ENCODE measurements at regions not wholly inside any gene's neighbourhood (a gene's known extent, or its start where the extent isn't known, plus 50 kb on each side); places are given as distances from the start of the nearest gene placed in this dataset.

- no peaks in the 10 kb centered on the region for H3K9me3 ChIP-seq (ENCODE audit: low read length)
- no peak overlapping the region for H2AFZ ChIP-seq (ENCODE audit: low read depth, low read length)
- peaks cover 4% of the 10 kb centered on the region for H3K27me3 ChIP-seq (ENCODE audit: insufficient read depth, low read length)
- H3K4me3 ChIP-seq (ENCODE audit: low read length), result no peak overlapping the region
- H3K36me3 ChIP-seq (ENCODE audit: insufficient read depth, low read length), result no peaks in the 10 kb centered on the region
- H3K4me1 ChIP-seq (ENCODE audit: insufficient read depth, low read length), result no peaks in the 10 kb centered on the region
These were observed 216.1 kb downstream of the SHQ1 start for GRCh38 chr3:72632129-72632528.

GRCh38 chr3:72630969-72631344 is 217.3 kb downstream of the SHQ1 start:
- Histone ChIP-seq H3K4me3 (ENCODE audit: low read length) (no peak overlapping the region), H3K9me3 (ENCODE audit: low read length) (no peaks in the 10 kb centered on the region), H3K27me3 (ENCODE audit: insufficient read depth, low read length) (no peaks in the 10 kb centered on the region)

GRCh38 chr3:72630327-72630968 is 217.8 kb downstream of the SHQ1 start:
- Histone ChIP-seq H3K27me3 (ENCODE audit: insufficient read depth, low read length) (peaks cover under 1% of the 10 kb centered on the region), H3K4me1 (ENCODE audit: insufficient read depth, low read length) (no peaks in the 10 kb centered on the region), H2AFZ (ENCODE audit: low read depth, low read length) (no peak overlapping the region), H3K4me3 (ENCODE audit: low read length) (no peak overlapping the region), H3K36me3 (ENCODE audit: insufficient read depth, low read length) (no peaks in the 10 kb centered on the region), H3K9me3 (ENCODE audit: low read length) (no peaks in the 10 kb centered on the region)

More at GRCh38 chr3:72630969-72631344, 217.3 kb downstream of the SHQ1 start:
- H2AFZ ChIP-seq (ENCODE audit: low read depth, low read length), result no peak overlapping the region
- H3K36me3 ChIP-seq (ENCODE audit: insufficient read depth, low read length), result no peaks in the 10 kb centered on the region
- no peaks in the 10 kb centered on the region for H3K4me1 ChIP-seq (ENCODE audit: insufficient read depth, low read length)

GRCh38 chr3:72629191-72629631 is 219.0 kb downstream of the SHQ1 start:
- Histone ChIP-seq H3K4me1 (ENCODE audit: insufficient read depth, low read length) (no peaks in the 10 kb centered on the region), H3K27me3 (ENCODE audit: insufficient read depth, low read length) (peaks cover 4% of the 10 kb centered on the region), H3K4me3 (ENCODE audit: low read length) (no peak overlapping the region), H3K9me3 (ENCODE audit: low read length) (no peaks in the 10 kb centered on the region), H3K36me3 (ENCODE audit: insufficient read depth, low read length) (no peaks in the 10 kb centered on the region), H2AFZ (ENCODE audit: low read depth, low read length) (no peak overlapping the region)

DNA sequence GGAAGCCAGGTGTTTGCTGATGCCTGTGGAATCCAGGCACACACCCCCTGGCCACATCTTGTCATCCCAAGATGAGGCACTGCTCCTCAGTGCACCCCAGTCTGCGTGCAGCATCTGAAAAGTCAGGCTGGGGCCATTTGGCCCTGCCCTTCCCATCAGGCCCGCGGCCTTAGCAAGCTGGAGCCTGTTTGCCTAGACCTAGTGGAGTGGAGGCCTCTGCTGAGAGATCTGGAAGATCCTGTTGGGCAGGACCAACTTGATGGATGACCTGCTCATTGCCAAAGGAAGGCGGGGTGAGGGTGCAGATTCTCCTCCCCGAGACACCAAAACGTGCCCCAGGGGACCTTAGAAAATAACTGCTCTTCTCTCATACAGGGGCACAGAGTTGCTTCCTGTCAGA is 220.2 kb downstream of the SHQ1 start:
- Histone ChIP-seq H3K4me1 (ENCODE audit: insufficient read depth, low read length) (no peaks in the 10 kb centered on the region), H3K27me3 (ENCODE audit: insufficient read depth, low read length) (peaks cover 4% of the 10 kb centered on the region), H3K4me3 (ENCODE audit: low read length) (no peak overlapping the region), H2AFZ (ENCODE audit: low read depth, low read length) (no peak overlapping the region), H3K36me3 (ENCODE audit: insufficient read depth, low read length) (no peaks in the 10 kb centered on the region), H3K9me3 (ENCODE audit: low read length) (no peaks in the 10 kb centered on the region)

GRCh38 chr3:72627271-72627670 is 221.0 kb downstream of the SHQ1 start:
- H3K9me3 ChIP-seq (ENCODE audit: low read length), result no peaks in the 10 kb centered on the region
- no peaks in the 10 kb centered on the region for H3K4me1 ChIP-seq (ENCODE audit: insufficient read depth, low read length)
- no peaks in the 10 kb centered on the region for H3K36me3 ChIP-seq (ENCODE audit: insufficient read depth, low read length)
- H3K27me3 ChIP-seq (ENCODE audit: insufficient read depth, low read length), result peaks cover 4% of the 10 kb centered on the region
- H3K4me3 ChIP-seq (ENCODE audit: low read length), result no peak overlapping the region
- no peak overlapping the region for H2AFZ ChIP-seq (ENCODE audit: low read depth, low read length)

DNA sequence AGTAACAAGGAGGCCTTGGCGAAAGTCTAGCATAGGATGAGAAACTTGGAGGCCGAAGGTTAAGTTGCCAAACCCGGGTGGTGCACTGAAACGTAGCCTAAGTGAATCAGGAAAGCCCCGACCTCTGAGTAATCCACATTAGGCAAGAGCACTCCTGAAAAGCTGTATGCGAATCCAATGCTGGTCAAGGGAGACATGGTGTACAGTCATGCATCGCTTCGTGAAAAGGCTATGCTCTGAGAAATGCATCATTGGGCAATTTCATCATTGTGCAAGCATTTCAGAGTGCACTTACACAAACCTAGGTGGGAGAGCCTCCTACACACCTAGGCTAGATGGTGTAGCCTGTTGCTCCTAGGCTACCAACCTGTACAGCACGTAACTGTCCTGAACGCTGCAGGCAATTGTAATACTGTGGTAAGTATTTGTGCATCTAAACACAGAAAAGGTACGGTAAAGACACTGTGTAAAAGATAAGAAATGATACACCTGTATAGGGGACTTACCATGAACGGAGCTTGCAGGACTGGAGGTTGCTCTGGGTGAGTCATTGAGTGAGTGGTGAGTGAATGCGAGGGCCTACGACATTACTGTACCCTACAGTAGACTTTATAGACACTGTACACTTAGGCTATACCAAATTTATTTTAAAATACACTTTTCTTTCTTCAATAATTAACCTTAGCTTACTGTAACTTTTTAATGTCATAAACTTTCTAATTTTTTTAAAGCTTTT is 222.5 kb downstream of the SHQ1 start:
- H3K4me1 ChIP-seq (ENCODE audit: insufficient read depth, low read length), result no peaks in the 10 kb centered on the region
- H3K36me3 ChIP-seq (ENCODE audit: insufficient read depth, low read length), result no peaks in the 10 kb centered on the region
- no peak overlapping the region for H3K4me3 ChIP-seq (ENCODE audit: low read length)
- no peaks in the 10 kb centered on the region for H3K9me3 ChIP-seq (ENCODE audit: low read length)
- no peak overlapping the region for H2AFZ ChIP-seq (ENCODE audit: low read depth, low read length)
- peaks cover 4% of the 10 kb centered on the region for H3K27me3 ChIP-seq (ENCODE audit: insufficient read depth, low read length)

GRCh38 chr3:72624656-72625055 is 223.6 kb downstream of the SHQ1 start:
- H3K36me3 ChIP-seq (ENCODE audit: insufficient read depth, low read length), result no peaks in the 10 kb centered on the region
- no peak overlapping the region for H3K4me3 ChIP-seq (ENCODE audit: low read length)
- no peak overlapping the region for H2AFZ ChIP-seq (ENCODE audit: low read depth, low read length)
- H3K9me3 ChIP-seq (ENCODE audit: low read length), result no peaks in the 10 kb centered on the region
- H3K27me3 ChIP-seq (ENCODE audit: insufficient read depth, low read length), result peaks cover 4% of the 10 kb centered on the region
- H3K4me1 ChIP-seq (ENCODE audit: insufficient read depth, low read length), result no peaks in the 10 kb centered on the region

GRCh38 chr3:72618739-72619138 is 229.5 kb downstream of the SHQ1 start:
- Histone ChIP-seq H3K4me3 (ENCODE audit: low read length) (no peak overlapping the region), H2AFZ (ENCODE audit: low read depth, low read length) (no peak overlapping the region), H3K4me1 (ENCODE audit: insufficient read depth, low read length) (no peaks in the 10 kb centered on the region), H3K9me3 (ENCODE audit: low read length) (no peaks in the 10 kb centered on the region), H3K27me3 (ENCODE audit: insufficient read depth, low read length) (peaks cover 4% of the 10 kb centered on the region), H3K36me3 (ENCODE audit: insufficient read depth, low read length) (no peaks in the 10 kb centered on the region)

GRCh38 chr3:72617424-72618024 is 230.7 kb downstream of the SHQ1 start:
- Histone ChIP-seq H3K36me3 (ENCODE audit: insufficient read depth, low read length) (no peaks in the 10 kb centered on the region), H3K9me3 (ENCODE audit: low read length) (no peaks in the 10 kb centered on the region), H2AFZ (ENCODE audit: low read depth, low read length) (no peak overlapping the region), H3K4me3 (ENCODE audit: low read length) (no peak overlapping the region), H3K27me3 (ENCODE audit: insufficient read depth, low read length) (peaks cover 4% of the 10 kb centered on the region), H3K4me1 (ENCODE audit: insufficient read depth, low read length) (no peaks in the 10 kb centered on the region)

DNA sequence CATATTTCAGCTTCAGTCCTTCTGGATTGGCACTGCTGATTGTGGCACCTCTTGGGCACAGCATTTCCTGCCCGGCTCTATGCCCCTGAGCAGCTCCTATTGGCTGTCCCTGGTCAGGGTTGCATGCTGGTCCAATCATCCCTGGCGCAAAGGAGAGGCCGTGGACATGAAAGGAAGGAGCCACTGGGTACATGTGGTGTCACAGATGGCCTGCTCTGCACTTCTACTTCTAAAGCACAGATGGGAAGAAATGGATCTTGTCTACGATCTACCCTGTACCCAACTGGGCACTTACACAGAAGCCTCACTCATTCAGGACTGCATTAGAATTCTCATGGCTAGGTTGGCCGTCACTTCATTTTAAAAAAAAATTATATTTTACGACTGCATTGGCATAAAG is 232.5 kb downstream of the SHQ1 start:
- Histone ChIP-seq H3K27me3 (ENCODE audit: insufficient read depth, low read length) (peaks cover 4% of the 10 kb centered on the region), H3K36me3 (ENCODE audit: insufficient read depth, low read length) (no peaks in the 10 kb centered on the region), H3K4me1 (ENCODE audit: insufficient read depth, low read length) (no peaks in the 10 kb centered on the region), H2AFZ (ENCODE audit: low read depth, low read length) (no peak overlapping the region), H3K4me3 (ENCODE audit: low read length) (no peak overlapping the region), H3K9me3 (ENCODE audit: low read length) (no peaks in the 10 kb centered on the region)

DNA sequence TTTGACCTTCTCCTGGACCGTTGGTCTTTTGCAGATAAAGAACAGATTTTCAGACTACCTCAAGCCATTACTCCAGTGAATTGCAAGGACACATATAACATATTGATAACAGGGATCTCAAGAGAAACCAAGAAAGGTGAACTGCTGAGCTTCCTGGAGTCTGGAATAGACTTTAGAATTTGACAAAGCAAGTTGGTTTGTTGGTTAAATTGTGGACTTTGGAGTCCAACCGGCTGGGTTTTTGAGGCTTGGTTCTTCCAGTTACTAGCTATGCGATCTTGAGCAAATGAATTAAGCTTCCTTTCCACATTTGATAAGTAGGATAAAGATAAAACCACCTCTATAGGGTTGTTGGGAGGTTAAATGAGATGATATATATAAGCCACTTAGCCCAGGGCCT is 233.1 kb downstream of the SHQ1 start:
- Histone ChIP-seq H3K4me3 (ENCODE audit: low read length) (no peak overlapping the region), H3K9me3 (ENCODE audit: low read length) (no peaks in the 10 kb centered on the region), H3K27me3 (ENCODE audit: insufficient read depth, low read length) (peaks cover 4% of the 10 kb centered on the region), H3K36me3 (ENCODE audit: insufficient read depth, low read length) (no peaks in the 10 kb centered on the region), H2AFZ (ENCODE audit: low read depth, low read length) (no peak overlapping the region), H3K4me1 (ENCODE audit: insufficient read depth, low read length) (no peaks in the 10 kb centered on the region)

DNA sequence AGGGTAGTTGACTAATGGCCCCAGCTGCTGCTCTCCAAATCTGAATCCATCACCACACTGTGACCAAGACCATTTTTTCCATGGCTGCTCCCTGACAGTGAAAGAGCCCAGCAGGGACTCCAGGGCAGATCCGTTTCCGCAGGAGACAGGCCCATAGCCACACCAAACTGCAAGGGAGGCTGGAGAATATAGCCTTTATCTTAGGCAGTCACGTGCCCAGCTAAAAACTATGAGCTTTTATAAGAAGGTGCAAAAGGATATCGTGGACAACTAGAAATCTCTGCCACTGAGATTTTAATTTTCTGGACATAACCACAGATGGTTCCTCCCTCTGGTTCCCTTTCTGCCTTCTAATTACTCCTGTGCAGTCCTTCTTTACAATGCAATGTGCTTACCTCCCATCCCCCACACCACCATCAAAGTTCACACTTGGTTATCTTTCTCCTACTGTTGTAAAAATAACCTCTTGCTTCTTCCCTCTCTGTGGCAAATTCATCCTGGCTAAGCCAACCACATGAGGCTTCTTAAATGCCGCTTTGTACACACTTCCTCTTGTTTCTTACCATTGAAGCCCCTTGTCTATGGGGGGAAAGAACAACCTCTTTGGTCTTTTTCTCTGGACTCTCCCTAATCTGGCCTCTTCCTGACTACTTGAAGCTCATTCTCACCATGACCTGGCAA is 233.7 kb downstream of the SHQ1 start:
- no peaks in the 10 kb centered on the region for H3K9me3 ChIP-seq (ENCODE audit: low read length)
- H3K4me1 ChIP-seq (ENCODE audit: insufficient read depth, low read length), result no peaks in the 10 kb centered on the region
- no peaks in the 10 kb centered on the region for H3K36me3 ChIP-seq (ENCODE audit: insufficient read depth, low read length)
- H3K4me3 ChIP-seq (ENCODE audit: low read length), result no peak overlapping the region
- peaks cover 4% of the 10 kb centered on the region for H3K27me3 ChIP-seq (ENCODE audit: insufficient read depth, low read length)
- no peak overlapping the region for H2AFZ ChIP-seq (ENCODE audit: low read depth, low read length)

Measured in neuron (in vitro differentiated cells).